GM18858 (cell line): ENCODE measurements at regions not wholly inside any gene's neighbourhood (a gene's known extent, or its start where the extent isn't known, plus 50 kb on each side); places are given as distances from the start of the nearest gene placed in this dataset.
"Not testable (repeated sequence)": the region's sequence is repeated elsewhere in the genome, so short reads cannot be mapped to it uniquely, and the experiment has no call there.

Source experiments
- ATAC-seq: cut with Tn5 transposase; IDR thresholded peaks from one replicate; pipeline ENCODE4 v1.9.1; 2021; ENCODE audit not compliant: unreplicated experiment

GRCh38 chr12:90514325-90514724 lies 440.7 kb downstream of the CCER1 start:
- no peak for ATAC-seq

GRCh38 chr12:90512518-90512917 lies 442.5 kb downstream of the CCER1 start:
- no peak for ATAC-seq

- ATAC-seq: no peak
These were observed 444.0 kb downstream of the CCER1 start for GRCh38 chr12:90510948-90511347.

GRCh38 chr12:90504806-90505205 lies 450.2 kb downstream of the CCER1 start:
- ATAC-seq: no peak

- ATAC-seq: no peak
These were observed 452.9 kb downstream of the CCER1 start for GRCh38 chr12:90502070-90502469.

GRCh38 chr12:90501412-90501811 lies 453.6 kb downstream of the CCER1 start:
- no peak for ATAC-seq

- no peak for ATAC-seq
These were observed 455.2 kb downstream of the CCER1 start for GRCh38 chr12:90499795-90500194.

GRCh38 chr12:90497923-90498545 lies 456.9 kb downstream of the CCER1 start:
- ATAC-seq: no peak

- ATAC-seq: no peak
These were observed 464.6 kb downstream of the CCER1 start for GRCh38 chr12:90490355-90490754.

GRCh38 chr12:90489141-90489540 lies 465.8 kb downstream of the CCER1 start:
- no peak for ATAC-seq

- ATAC-seq: no peak
These were observed 469.4 kb downstream of the CCER1 start for GRCh38 chr12:90485560-90485959.

- ATAC-seq: no peak
These were observed 470.9 kb downstream of the CCER1 start for GRCh38 chr12:90484094-90484493.

GRCh38 chr12:90481748-90482147 lies 473.2 kb downstream of the CCER1 start:
- no peak for ATAC-seq

- ATAC-seq: no peak
These were observed 475.7 kb downstream of the CCER1 start for GRCh38 chr12:90479237-90479636.

GRCh38 chr12:90473831-90474230 lies 481.1 kb downstream of the CCER1 start:
- no peak for ATAC-seq

- ATAC-seq: no peak
These were observed 494.3 kb downstream of the CCER1 start for GRCh38 chr12:90460681-90461080.

GRCh38 chr12:90456248-90456647 lies 498.7 kb downstream of the CCER1 start:
- ATAC-seq: no peak

- ATAC-seq: no peak
These were observed 499.2 kb downstream of the CCER1 start for GRCh38 chr12:90455756-90456155.

GRCh38 chr12:90449611-90450010 lies 505.4 kb downstream of the CCER1 start:
- ATAC-seq: no peak

GRCh38 chr12:90443466-90443865 lies 511.5 kb downstream of the CCER1 start:
- not testable (repeated sequence) for ATAC-seq

- no peak for ATAC-seq
These were observed 513.5 kb downstream of the CCER1 start for GRCh38 chr12:90441431-90441830.

- no peak for ATAC-seq
These were observed 526.1 kb downstream of the CCER1 start for GRCh38 chr12:90428881-90429280.

GRCh38 chr12:90428465-90428864 lies 526.5 kb downstream of the CCER1 start:
- ATAC-seq: no peak
